ENCODE measurements at regions not wholly inside any gene's neighbourhood (a gene's known extent, or its start where the extent isn't known, plus 50 kb on each side); places are given as distances from the start of the nearest gene placed in this dataset.

DNA sequence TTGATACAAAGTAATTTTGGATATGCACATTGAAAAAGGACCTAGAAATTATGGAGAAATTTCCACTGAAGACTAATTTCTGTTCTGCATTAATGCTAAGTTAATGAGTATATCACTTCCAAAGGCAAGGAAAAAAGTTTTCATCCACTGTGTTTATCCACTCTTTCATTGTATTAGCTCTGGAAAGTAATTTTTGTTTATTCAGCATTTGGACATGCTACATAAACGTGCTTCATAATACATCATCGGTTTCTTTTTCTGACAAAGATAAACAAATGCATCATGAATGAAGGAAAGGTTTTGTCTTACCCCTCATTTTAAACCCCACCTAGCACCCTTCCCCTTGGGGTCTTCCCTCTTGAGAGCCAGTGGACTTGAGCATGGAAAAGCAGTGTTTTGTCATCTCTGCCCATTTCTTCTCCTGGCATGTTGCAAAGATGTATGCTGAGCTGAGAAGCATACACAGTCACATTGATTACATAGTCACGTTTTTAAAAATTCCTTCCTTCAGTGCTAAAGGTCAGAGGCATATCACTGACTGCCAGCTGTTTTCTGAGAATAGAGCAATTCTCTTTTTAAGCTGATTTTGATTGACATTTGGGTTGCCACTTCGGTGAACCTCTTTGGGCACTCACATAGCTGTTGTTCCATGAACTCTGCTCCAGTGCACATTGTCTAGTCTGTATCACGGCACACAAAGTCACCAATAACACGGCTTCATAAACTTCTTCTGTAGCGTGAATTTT lies 65.9 kb upstream of the C7orf33 start:
- Mint-ChIP-seq H3K9me3 (no peaks in the 10 kb centered on the region), H3K36me3 (no peaks in the 10 kb centered on the region), H3K27me3 (peaks cover 43% of the 10 kb centered on the region), H3K4me1 (peaks cover 2% of the 10 kb centered on the region), H3K4me3 (no peak overlapping the region), H3K27ac (no peak overlapping the region)
- no peak for DNase-seq
- CTCF ChIA-PET, result interaction anchor here (1.0 kb wide), 1 partner anchor 20 kb away, joined by 3 read pairs; no protein-coding TSS in a partner anchor

DNA sequence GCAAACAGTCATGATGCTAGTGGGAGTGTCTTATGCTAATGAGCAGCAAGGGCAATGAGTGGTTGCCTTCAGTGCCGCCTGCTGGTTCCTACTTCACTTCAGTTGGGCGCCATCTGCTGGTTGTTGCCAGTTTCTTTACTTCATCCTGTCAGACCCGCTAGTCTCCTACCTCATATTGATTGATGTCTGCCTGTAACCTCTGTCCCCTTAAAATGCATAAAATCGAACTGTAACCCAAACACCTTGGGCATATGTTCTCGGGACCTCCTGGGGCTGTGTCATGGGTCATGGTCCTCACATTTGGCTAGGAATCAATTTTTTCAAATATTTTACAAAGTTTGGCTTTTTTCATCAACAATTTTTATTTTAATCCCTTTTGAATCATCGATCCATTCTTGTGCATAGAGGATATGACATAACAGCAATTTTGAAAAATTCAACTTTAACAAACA lies 62.8 kb upstream of the C7orf33 start:
- Mint-ChIP-seq H3K4me1 (no peaks in the 10 kb centered on the region), H3K36me3 (no peaks in the 10 kb centered on the region), H3K9me3 (no peaks in the 10 kb centered on the region), H3K27ac (no peak overlapping the region), H3K4me3 (no peak overlapping the region), H3K27me3 (peaks cover 33% of the 10 kb centered on the region)
- CTCF ChIA-PET, result interaction anchor here (0.6 to 1.2 kb wide), 9 partner anchors 10 to 435 kb away, joined by 3 to 6 read pairs (median 3); no protein-coding TSS in a partner anchor
- DNase-seq, result peak; percentile 93

DNA sequence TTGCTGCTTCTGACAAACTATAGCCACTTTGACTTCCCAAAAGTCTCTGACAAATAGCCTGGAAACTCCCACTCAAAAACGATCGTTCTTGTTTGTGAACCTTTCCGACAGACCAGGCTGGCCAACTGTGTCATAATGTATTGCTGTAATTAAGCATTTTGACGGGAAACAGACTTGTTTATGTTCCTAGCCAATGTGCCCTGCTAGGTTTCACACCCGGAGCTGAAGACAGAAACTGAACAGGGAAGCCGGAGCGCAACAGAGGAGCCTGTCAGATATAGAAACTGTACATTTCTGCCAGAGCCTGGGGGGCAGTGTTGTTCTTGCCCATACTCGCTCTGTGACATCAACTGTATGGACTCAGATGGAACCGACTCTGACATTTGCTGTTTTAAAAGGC lies 55.3 kb upstream of the C7orf33 start:
- CTCF ChIA-PET, result interaction anchor here (1.2 to 2.4 kb wide), 2 partner anchors 21 to 30 kb away, joined by 5 to 6 read pairs; no protein-coding TSS in a partner anchor
- H3K27me3 Mint-ChIP-seq, result peaks cover 16% of the 10 kb centered on the region

DNA sequence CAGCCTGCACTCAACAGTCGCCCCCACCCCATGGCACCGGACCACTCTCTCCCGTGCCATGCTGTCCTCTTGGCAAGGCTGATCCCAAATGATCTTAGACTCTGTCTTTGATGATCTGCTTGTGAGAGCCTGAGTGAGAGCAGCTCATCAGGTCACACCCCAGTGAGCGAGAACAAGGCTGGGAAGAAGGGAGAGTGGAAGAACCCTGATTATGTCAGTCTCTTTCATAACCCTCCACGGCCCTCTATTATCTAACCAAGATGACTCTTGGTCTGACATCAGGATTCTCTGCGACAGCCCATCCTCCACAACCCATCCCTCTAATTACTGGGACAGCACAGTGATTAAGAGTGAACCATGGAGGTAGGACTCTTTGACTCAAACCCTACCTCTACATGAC lies 53.1 kb upstream of the C7orf33 start:
- Mint-ChIP-seq H3K27me3 (peaks cover 13% of the 10 kb centered on the region), H3K9me3 (no peaks in the 10 kb centered on the region), H3K27ac (no peak overlapping the region), H3K4me1 (peaks cover 2% of the 10 kb centered on the region), H3K36me3 (peaks cover 1% of the 10 kb centered on the region), H3K4me3 (no peak overlapping the region)
- no peak for DNase-seq
- CTCF ChIA-PET, result no interaction called here

More for the DNA sequence above, 55.3 kb upstream of the C7orf33 start:
- Mint-ChIP-seq H3K9me3 (no peaks in the 10 kb centered on the region), H3K4me3 (no peak overlapping the region), H3K4me1 (peaks cover 2% of the 10 kb centered on the region), H3K36me3 (peaks cover 1% of the 10 kb centered on the region), H3K27ac (no peak overlapping the region)
- peak; percentile 43 for DNase-seq

DNA sequence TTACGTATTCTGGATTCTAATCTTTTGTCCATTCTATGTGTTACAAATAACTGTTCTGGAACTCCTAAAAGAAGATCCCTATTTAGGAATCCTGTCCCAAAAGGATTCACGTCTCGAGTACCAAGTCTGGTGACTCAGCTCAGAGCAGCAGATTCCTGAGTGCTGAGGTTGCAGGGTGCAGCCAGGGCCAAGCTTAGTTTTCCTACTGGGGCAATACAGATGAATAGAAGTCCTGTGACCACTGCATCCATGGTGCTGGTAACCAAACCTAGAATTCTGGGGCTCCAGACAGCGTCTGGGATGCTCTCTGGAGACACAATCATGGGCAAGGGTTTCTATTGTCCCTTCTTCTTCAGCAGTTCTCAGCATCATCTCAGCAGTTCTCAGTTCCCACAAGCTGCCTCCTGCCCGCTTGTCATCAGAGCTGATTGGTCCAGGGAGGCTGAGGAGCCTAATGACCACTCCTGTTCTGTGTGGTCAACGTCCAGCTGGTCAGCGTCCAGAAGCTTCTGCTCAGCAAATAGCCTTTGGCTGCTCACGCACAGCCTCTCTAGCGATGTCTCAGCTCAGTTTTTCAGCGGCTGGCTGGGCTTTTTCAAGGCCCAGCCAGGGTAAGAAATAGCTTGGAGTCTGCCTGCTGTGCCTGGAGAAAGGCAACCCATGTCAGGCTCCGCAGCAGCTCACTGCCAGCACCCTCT lies 50.4 kb upstream of the C7orf33 start:
- Mint-ChIP-seq H3K27me3 (peaks cover 17% of the 10 kb centered on the region), H3K4me3 (no peak overlapping the region), H3K27ac (no peak overlapping the region), H3K9me3 (no peaks in the 10 kb centered on the region), H3K36me3 (no peaks in the 10 kb centered on the region), H3K4me1 (peaks cover under 1% of the 10 kb centered on the region)
- DNase-seq, result no peak
- CTCF ChIA-PET, result no interaction called here

Data from activated naive CD4-positive, alpha-beta T cell treated with anti-CD3 and anti-CD28 coated beads, Interleukin-2, amount 10 ng/mL, durations not matched to agents 7 days and 5 days (primary cell).